Ascending aorta (tissue), 2 donors: ENCODE measurements at regions not wholly inside any gene's neighbourhood (a gene's known extent, or its start where the extent isn't known, plus 50 kb on each side); places are given as distances from the start of the nearest gene placed in this dataset.

Source experiments
- DNase-seq, 2 donors: peaks; one replicate each; pipeline ENCODE4 v3.0.0-alpha.2; 2019; ENCODE audit warnings: low spot score in 2 of 2
- H3K27ac ChIP-seq, 2 donors: fragments of 200-600 bp; sonication (generic); one replicate each; pipeline ENCODE4 v1.5.1; 2016 to 2017; ENCODE audit warnings: mild to moderate bottlenecking in 1 of 2
- H3K27me3 ChIP-seq: fragments of 200-600 bp; sonication (generic); one replicate; pipeline ENCODE4 v1.5.1; 2017
- H3K36me3 ChIP-seq, 2 donors: fragments of 200-600 bp; sonication (generic); one replicate each; pipeline ENCODE4 v1.5.1; 2016
- H3K4me1 ChIP-seq, 2 donors: fragments of 200-600 bp; sonication (generic); one replicate each; pipeline ENCODE4 v1.5.1; 2016 to 2017; ENCODE audit warnings: mild to moderate bottlenecking in 1 of 2
- H3K4me3 ChIP-seq, 2 donors: fragments of 200-600 bp; sonication (generic); one replicate each; pipeline ENCODE4 v1.5.1; 2016 to 2017; ENCODE audit warnings: mild to moderate bottlenecking in 1 of 2
- H3K9me3 ChIP-seq, 2 donors: fragments of 200-600 bp; sonication (generic); one replicate each; pipeline ENCODE4 v1.5.1; 2016
- intact Hi-C: fragments of 100-400 bp; cut with DNase I; formaldehyde crosslinking; loops from one replicate; pipeline ENCODE4 v1.15.1; 2023
- TF ChIP-seq, protein P1 (sequence below), 3 experiments: fragments of 200-600 bp in 2 of 3; fragments of 450-650 bp in 1 of 3; sonication (generic) in 2 of 3; IDR thresholded peaks; one replicate each; pipeline ENCODE4 v1.5.1; 2016 to 2019; ENCODE audit warnings: antibody characterized with exemption in 3 of 3, mild to moderate bottlenecking in 1 of 3, moderate library complexity in 1 of 3

DNA sequence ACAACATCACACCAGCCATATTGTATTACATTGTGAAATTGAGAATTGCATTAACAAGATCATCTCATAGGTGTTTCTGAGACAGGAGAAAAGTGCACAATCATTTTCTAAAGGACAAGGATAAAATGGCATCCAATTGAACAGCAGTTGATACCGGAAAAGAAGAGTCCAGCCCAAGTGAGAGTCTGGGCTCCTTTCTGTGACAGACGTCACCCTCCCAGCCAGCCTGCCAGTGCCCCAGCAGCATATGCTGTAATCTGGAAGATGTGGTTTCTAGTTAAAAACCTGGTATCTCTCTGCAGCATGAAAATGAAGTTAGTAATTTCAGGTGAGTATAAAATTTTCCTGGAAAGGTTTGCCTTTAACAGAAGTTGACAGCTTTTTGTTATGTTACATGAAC, 1531.7 kb upstream of the PIK3C3 start:
- no peaks in the 10 kb centered on the region for H3K4me1 ChIP-seq
- H3K27ac ChIP-seq = no peak overlapping the region
- intact Hi-C loops = no loop called here

DNA sequence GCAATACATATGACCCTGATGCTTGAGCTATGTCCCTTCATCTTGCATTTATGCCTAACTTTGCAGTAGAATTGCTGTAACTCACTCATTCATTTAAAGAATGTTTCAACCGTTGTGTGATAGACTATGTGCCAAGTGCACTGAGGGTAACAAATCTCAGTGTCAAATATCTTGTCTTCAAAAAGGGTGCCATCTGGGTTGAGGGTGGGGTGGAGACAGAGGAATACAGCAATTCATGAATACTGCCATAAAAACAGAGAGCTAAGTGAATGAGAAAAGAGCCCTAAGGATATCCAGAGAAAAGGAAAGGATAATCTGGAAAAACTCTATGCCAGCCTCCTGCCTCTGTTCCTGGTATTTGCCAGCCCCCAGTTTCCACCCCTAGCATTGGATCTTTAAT, 1534.4 kb upstream of the PIK3C3 start:
- H3K27me3 ChIP-seq = no peaks in the 10 kb centered on the region
- no peaks in the 10 kb centered on the region for H3K4me1 ChIP-seq
- H3K9me3 ChIP-seq = no peaks in the 10 kb centered on the region
- intact Hi-C loops = no loop called here
- TF ChIP-seq, protein P1, sequence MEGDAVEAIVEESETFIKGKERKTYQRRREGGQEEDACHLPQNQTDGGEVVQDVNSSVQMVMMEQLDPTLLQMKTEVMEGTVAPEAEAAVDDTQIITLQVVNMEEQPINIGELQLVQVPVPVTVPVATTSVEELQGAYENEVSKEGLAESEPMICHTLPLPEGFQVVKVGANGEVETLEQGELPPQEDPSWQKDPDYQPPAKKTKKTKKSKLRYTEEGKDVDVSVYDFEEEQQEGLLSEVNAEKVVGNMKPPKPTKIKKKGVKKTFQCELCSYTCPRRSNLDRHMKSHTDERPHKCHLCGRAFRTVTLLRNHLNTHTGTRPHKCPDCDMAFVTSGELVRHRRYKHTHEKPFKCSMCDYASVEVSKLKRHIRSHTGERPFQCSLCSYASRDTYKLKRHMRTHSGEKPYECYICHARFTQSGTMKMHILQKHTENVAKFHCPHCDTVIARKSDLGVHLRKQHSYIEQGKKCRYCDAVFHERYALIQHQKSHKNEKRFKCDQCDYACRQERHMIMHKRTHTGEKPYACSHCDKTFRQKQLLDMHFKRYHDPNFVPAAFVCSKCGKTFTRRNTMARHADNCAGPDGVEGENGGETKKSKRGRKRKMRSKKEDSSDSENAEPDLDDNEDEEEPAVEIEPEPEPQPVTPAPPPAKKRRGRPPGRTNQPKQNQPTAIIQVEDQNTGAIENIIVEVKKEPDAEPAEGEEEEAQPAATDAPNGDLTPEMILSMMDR (IDR thresholded peaks at IDR 0.05) = no peak
- H3K27ac ChIP-seq = no peak overlapping the region
- DNase-seq = no peak
- no peaks in the 10 kb centered on the region for H3K36me3 ChIP-seq
- H3K4me3 ChIP-seq = no peak overlapping the region

More for the DNA sequence above, 1531.7 kb upstream of the PIK3C3 start:
- H3K36me3 ChIP-seq = no peaks in the 10 kb centered on the region
- no peaks in the 10 kb centered on the region for H3K9me3 ChIP-seq
- no peak for DNase-seq
- no peaks in the 10 kb centered on the region for H3K27me3 ChIP-seq
- no peak overlapping the region for H3K4me3 ChIP-seq
- TF ChIP-seq, protein P1 (IDR thresholded peaks at IDR 0.05) = no peak

DNA sequence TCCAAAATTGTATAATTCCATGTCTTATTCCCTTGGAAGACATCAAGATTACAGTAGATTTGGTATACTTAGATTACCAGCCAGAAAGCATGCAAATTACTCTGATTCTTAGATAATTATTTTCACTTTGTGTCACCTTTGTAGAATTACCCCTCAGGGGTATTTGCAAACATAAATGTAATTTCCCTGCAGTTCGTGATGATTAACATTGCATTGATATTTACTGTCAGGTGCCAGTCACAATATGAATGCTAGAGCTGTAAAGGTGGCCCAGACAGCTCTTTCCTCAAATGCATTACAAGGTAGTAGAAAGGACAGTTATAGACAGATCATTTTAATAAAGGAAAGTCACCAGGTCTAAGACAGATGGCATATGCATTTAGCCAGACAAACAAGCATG, 1537.5 kb upstream of the PIK3C3 start:
- H3K4me1 ChIP-seq = no peaks in the 10 kb centered on the region
- no peak overlapping the region for H3K27ac ChIP-seq
- no peaks in the 10 kb centered on the region for H3K27me3 ChIP-seq
- no peaks in the 10 kb centered on the region for H3K36me3 ChIP-seq
- H3K4me3 ChIP-seq = no peak overlapping the region
- no peak for DNase-seq
- intact Hi-C loops = no loop called here
- TF ChIP-seq, protein P1 (IDR thresholded peaks at IDR 0.05) = no peak
- H3K9me3 ChIP-seq = no peaks in the 10 kb centered on the region

DNA sequence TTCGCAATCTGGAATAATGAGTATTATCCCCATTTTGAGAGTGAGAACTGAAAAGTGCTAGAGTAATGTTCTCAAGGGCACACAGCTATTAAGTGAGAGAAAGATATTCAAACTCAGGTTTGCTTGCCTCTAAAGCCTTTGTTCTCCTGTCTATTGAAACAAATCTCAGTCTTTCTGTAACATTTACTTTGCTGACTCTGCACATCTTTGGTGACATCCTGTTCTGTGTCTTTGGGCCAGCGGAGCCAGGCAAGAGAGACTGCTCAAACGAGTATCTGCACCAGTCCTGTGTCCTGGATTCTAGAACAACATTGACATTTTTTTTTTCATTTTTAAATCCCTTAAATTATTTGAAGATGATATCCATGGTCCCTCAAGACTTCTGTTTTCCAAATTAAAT, 1539.2 kb upstream of the PIK3C3 start:
- H3K4me3 ChIP-seq = no peak overlapping the region
- H3K36me3 ChIP-seq = no peaks in the 10 kb centered on the region
- TF ChIP-seq, protein P1 (IDR thresholded peaks at IDR 0.05) = no peak
- DNase-seq = no peak
- H3K4me1 ChIP-seq = no peaks in the 10 kb centered on the region
- intact Hi-C loops = no loop called here
- no peak overlapping the region for H3K27ac ChIP-seq
- no peaks in the 10 kb centered on the region for H3K27me3 ChIP-seq
- no peaks in the 10 kb centered on the region for H3K9me3 ChIP-seq

DNA sequence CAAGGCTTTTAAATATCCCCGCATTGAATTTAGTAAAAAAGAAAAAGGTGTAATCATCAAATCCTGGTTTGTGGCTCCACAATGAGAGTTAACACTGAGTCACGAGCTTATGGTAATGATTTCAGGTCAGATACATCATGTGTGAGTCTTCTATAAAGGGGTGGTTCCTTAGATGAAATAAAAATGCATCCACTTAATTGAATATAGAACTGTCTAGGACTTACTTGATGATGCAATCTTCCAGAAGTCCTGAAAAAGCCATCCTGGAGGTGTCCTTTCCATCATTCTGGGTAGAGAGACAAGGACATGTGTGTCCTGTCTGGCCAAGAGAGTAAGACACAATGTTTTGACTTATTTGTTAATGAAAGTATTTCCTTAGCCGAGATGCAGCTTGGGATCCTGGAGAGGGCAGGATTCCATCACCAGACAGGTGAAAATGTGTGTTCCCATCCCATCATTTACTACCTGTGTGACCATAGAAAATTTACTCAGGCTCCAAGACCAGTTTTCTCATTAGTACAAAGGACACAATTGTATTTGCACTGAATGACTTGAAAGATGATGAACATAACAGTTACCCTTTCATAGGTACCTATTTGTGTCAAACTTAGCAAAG, 1539.8 kb upstream of the PIK3C3 start:
- no peak overlapping the region for H3K27ac ChIP-seq
- TF ChIP-seq, protein P1 (IDR thresholded peaks at IDR 0.05) = no peak

More for the DNA sequence above, 1539.8 kb upstream of the PIK3C3 start:
- H3K36me3 ChIP-seq = no peaks in the 10 kb centered on the region
- no peaks in the 10 kb centered on the region for H3K27me3 ChIP-seq
- H3K9me3 ChIP-seq = no peaks in the 10 kb centered on the region
- DNase-seq = no peak
- H3K4me1 ChIP-seq = no peaks in the 10 kb centered on the region
- intact Hi-C loops = no loop called here
- no peak overlapping the region for H3K4me3 ChIP-seq
